Tibial nerve (tissue), 4 donors: ENCODE measurements at regions not wholly inside any gene's neighbourhood (a gene's known extent, or its start where the extent isn't known, plus 50 kb on each side); places are given as distances from the start of the nearest gene placed in this dataset.
A peak's percentile ranks its signal among the peaks of the same experiment; 100 is the strongest.

Experiments
- DNase-seq, 2 donors: peaks; one replicate each; pipeline ENCODE4 v3.0.0-alpha.2; 2019; ENCODE audit warnings: low spot score in 2 of 2
- H3K27ac ChIP-seq, 4 donors: fragments of 200-600 bp; sonication (generic) in 3 of 4; one replicate each; pipeline ENCODE4 v1.5.1; 2017 to 2019; ENCODE audit warnings: mild to moderate bottlenecking in 1 of 4
- H3K27me3 ChIP-seq, 2 donors: fragments of 200-600 bp; sonication (generic) in 1 of 2; one replicate each; pipeline versions ENCODE4 v1.5.1 to v1.6.0; 2017 to 2019
- H3K36me3 ChIP-seq, 3 donors: fragments of 200-600 bp; sonication (generic); one replicate each; pipeline ENCODE4 v1.5.1; 2018 to 2019
- H3K4me1 ChIP-seq, 4 donors: fragments of 200-600 bp; sonication (generic) in 3 of 4; one replicate each; pipeline ENCODE4 v1.5.1; 2017 to 2019
- H3K4me3 ChIP-seq, 4 donors: fragments of 200-600 bp; sonication (generic) in 3 of 4; one replicate each; pipeline ENCODE4 v1.5.1; 2017 to 2019; ENCODE audit warnings: mild to moderate bottlenecking in 1 of 4, moderate library complexity in 1 of 4
- H3K9me3 ChIP-seq, 4 donors: fragments of 200-600 bp; sonication (generic) in 3 of 4; one replicate each; pipeline ENCODE4 v1.5.1; 2017 to 2019
- CTCF ChIP-seq, 5 experiments: fragments of 200-600 bp in 3 of 5; fragments of 450-650 bp in 2 of 5; sonication (generic) in 3 of 5; IDR thresholded peaks; one replicate each; pipeline ENCODE4 v1.5.1; 2016 to 2019; ENCODE audit warnings: antibody characterized with exemption in 5 of 5, mild to moderate bottlenecking in 3 of 5, moderate library complexity in 2 of 5
- EP300 ChIP-seq, 2 donors: sonication (generic); formaldehyde crosslinking; IDR thresholded peaks; one replicate each; pipeline ENCODE4 v1.6.1; 2017; ENCODE audit warnings: antibody characterized with exemption in 2 of 2, mild to moderate bottlenecking in 1 of 2
- POLR2A ChIP-seq, 2 donors: fragments of 450-650 bp; IDR thresholded peaks; one replicate each; pipeline ENCODE4 v1.6.1; 2017; ENCODE audit warnings: antibody characterized with exemption in 2 of 2, mild to moderate bottlenecking in 2 of 2, moderate library complexity in 2 of 2
- WGBS, 2 donors: methylation state at CpG; one replicate each; pipeline ENCODE4 v1.1.5; 2018; 5-methylcytosine and 5-hydroxymethylcytosine counted together

GRCh38 chr5:33179301-33179700, 261.5 kb upstream of the TARS1 start:
- Histone ChIP-seq H3K4me3 (no peak overlapping the region), H3K27me3 (no peaks in the 10 kb centered on the region), H3K36me3 (no peaks in the 10 kb centered on the region), H3K4me1 (no peaks in the 10 kb centered on the region), H3K27ac (no peak overlapping the region), H3K9me3 (no peaks in the 10 kb centered on the region)
- TF ChIP-seq CTCF (IDR thresholded peaks at IDR 0.05) (no peak), POLR2A (IDR thresholded peaks at IDR 0.05) (no peak), EP300 (IDR thresholded peaks at IDR 0.05) (no peak)
- WGBS, 2 donors = 94% methylated on average over 2 of the region's 2 CpGs
- no peak for DNase-seq

DNA sequence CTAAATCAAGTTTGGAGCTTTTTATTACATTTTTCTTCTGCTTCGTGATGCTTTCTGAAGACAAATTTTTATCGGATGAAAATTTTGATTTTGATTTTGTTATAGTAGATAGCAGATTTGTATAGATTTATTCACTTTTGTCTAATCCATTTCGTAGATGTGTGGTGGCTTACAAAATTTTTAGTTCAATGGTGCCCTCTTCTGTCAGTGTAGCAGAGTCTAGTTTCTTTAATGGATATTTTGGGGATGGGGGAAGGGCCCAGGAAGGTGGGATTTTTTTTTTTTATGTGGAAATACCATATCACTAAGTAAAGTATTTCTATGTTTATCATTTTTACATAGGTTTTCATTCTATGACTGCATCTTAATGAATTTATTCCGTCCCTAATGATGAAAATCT, 259.9 kb upstream of the TARS1 start:
- H3K4me1 ChIP-seq = no peaks in the 10 kb centered on the region
- H3K36me3 ChIP-seq = no peaks in the 10 kb centered on the region
- WGBS, 2 donors = 64 to 75% methylated on average over 4 of the region's 4 CpGs
- no peak for DNase-seq
- H3K27ac ChIP-seq = no peak overlapping the region
- peak in 2 of 5 experiments; percentile 9 to 22 for TF ChIP-seq CTCF (IDR thresholded peaks at IDR 0.05)
- TF ChIP-seq POLR2A (IDR thresholded peaks at IDR 0.05) = no peak
- no peak for TF ChIP-seq EP300 (IDR thresholded peaks at IDR 0.05)
- H3K9me3 ChIP-seq = no peaks in the 10 kb centered on the region
- H3K4me3 ChIP-seq = no peak overlapping the region
- no peaks in the 10 kb centered on the region for H3K27me3 ChIP-seq

DNA sequence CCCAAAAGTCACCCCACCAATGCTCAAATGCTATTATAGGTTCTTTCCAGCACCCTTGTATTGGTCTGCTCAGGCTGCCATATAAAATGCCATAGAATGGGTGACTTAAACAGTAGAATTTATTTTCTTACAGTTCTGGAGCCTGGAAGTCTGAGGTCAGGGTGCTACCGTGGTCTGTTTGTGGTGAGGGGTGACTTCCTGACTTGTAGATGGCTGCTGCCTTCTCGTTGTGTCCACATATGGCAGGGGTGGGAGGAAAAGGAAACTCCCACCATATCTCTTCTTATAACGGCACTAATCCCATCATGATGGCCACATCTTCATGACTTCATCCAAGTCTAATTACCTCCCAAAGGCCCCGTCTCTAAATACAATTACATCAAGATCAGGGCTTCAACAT, 257.8 kb upstream of the TARS1 start:
- WGBS, 2 donors = 83 to 88% methylated on average over 4 of the region's 4 CpGs
- Histone ChIP-seq H3K9me3 (no peaks in the 10 kb centered on the region), H3K27me3 (no peaks in the 10 kb centered on the region), H3K36me3 (no peaks in the 10 kb centered on the region), H3K4me1 (no peaks in the 10 kb centered on the region), H3K27ac (no peak overlapping the region), H3K4me3 (no peak overlapping the region)
- no peak for DNase-seq
- no peak for TF ChIP-seq CTCF (IDR thresholded peaks at IDR 0.05)
- no peak for TF ChIP-seq POLR2A (IDR thresholded peaks at IDR 0.05)
- no peak for TF ChIP-seq EP300 (IDR thresholded peaks at IDR 0.05)

- WGBS, 2 donors = 69 to 75% methylated on average over 2 of the region's 2 CpGs
- DNase-seq = no peak
- Histone ChIP-seq H3K27me3 (no peaks in the 10 kb centered on the region), H3K9me3 (peaks cover 0 to 13% (median 0%) of the 10 kb centered on the region in 4 donors), H3K4me3 (no peak overlapping the region), H3K36me3 (no peaks in the 10 kb centered on the region), H3K27ac (no peak overlapping the region), H3K4me1 (no peaks in the 10 kb centered on the region)
- TF ChIP-seq CTCF (IDR thresholded peaks at IDR 0.05) (no peak), EP300 (IDR thresholded peaks at IDR 0.05) (no peak), POLR2A (IDR thresholded peaks at IDR 0.05) (no peak)
Measured at GRCh38 chr5:33184367-33184766, 256.4 kb upstream of the TARS1 start.

DNA sequence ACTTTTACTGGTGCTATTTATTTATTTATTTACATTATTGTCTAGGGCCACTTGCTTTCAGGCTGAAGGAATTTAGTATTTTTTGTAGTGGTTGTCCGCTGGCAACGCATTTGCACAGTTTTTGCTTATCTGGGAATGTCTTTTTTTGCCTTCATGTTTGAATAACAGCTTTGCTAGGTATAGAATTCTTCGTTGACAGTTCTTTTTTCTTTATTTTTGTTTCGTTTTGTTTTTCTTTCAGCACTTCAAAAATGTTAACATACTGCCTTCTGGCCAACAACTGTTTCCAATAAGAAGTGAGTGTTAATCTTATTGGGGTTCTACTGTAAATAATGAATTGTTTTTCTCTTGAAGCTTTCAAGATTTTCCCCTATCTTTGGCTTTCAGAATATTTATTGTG, 252.7 kb upstream of the TARS1 start:
- no peak overlapping the region for H3K27ac ChIP-seq
- H3K4me3 ChIP-seq = no peak overlapping the region
- no peak for TF ChIP-seq EP300 (IDR thresholded peaks at IDR 0.05)
- DNase-seq = no peak
- 87 to 92% methylated on average over 4 of the region's 4 CpGs for WGBS, 2 donors
- H3K4me1 ChIP-seq = no peaks in the 10 kb centered on the region
- H3K36me3 ChIP-seq = no peaks in the 10 kb centered on the region
- H3K27me3 ChIP-seq = no peaks in the 10 kb centered on the region
- peaks cover 0 to 15% (median 0%) of the 10 kb centered on the region in 4 donors for H3K9me3 ChIP-seq

GRCh38 chr5:33194914-33195313, 245.9 kb upstream of the TARS1 start:
- H3K36me3 ChIP-seq = no peaks in the 10 kb centered on the region
- no peaks in the 10 kb centered on the region for H3K27me3 ChIP-seq
- DNase-seq = no peak
- H3K4me1 ChIP-seq = peaks cover 0 to 3% (median 0%) of the 10 kb centered on the region in 4 donors
- H3K27ac ChIP-seq = no peak overlapping the region
- TF ChIP-seq POLR2A (IDR thresholded peaks at IDR 0.05) (no peak), EP300 (IDR thresholded peaks at IDR 0.05) (no peak), CTCF (IDR thresholded peaks at IDR 0.05) (no peak)
- H3K4me3 ChIP-seq = no peak overlapping the region
- no peaks in the 10 kb centered on the region for H3K9me3 ChIP-seq
